K562 (cell line): ENCODE measurements at regions not wholly inside any gene's neighbourhood (a gene's known extent, or its start where the extent isn't known, plus 50 kb on each side); places are given as distances from the start of the nearest gene placed in this dataset.
A peak's percentile ranks its signal among the peaks of the same experiment; 100 is the strongest.

ENCODE experiments used
- CREM ChIP-seq: IDR thresholded peaks from 2 replicates; pipeline ENCODE4 v1.6.1; 2014; ENCODE audit warnings: antibody characterized with exemption, low read depth
- CTCF ChIP-seq, 3 experiments: IDR thresholded peaks in 2 of 3; conservative IDR thresholded peaks in 1 of 3; 2 replicates each; pipeline ENCODE4 v1.5.1; 2011 to 2012; ENCODE audit warnings: low read length in 3 of 3, mild to moderate bottlenecking in 3 of 3, control low read depth in 2 of 3, improper control_type of control experiment in 1 of 3, inconsistent platforms in 1 of 3, low read depth in 1 of 3, mixed read lengths in 1 of 3, moderate library complexity in 1 of 3; ENCODE audit not compliant: insufficient read depth in 2 of 3
- FOXP4 ChIP-seq: sonication (generic); formaldehyde crosslinking; IDR thresholded peaks from 2 replicates; pipeline ENCODE4 v1.8.0; 2022; ENCODE audit warnings: mild to moderate bottlenecking, missing genetic modification reagents, borderline replicate concordance
- L3MBTL2 ChIP-seq: fragments of 450-650 bp; IDR thresholded peaks from 2 replicates; pipeline ENCODE4 v1.6.1; 2016; ENCODE audit warnings: mild to moderate bottlenecking, moderate library complexity
- MYC ChIP-seq, 2 experiments: fragments of 250-450 bp in 1 of 2; sonication (Bioruptor Pico) in 1 of 2; IDR thresholded peaks; 2 replicates each; pipeline versions ENCODE4 v1.5.1 to v1.6.1; 2012 to 2021; ENCODE audit warnings: low read depth in 2 of 2, borderline replicate concordance in 1 of 2, improper control_type of control experiment in 1 of 2, low read length in 1 of 2, mild to moderate bottlenecking in 1 of 2, moderate library complexity in 1 of 2
- NFIC ChIP-seq: fragments of 450-650 bp; IDR thresholded peaks from 2 replicates; pipeline ENCODE4 v1.6.1; 2017; ENCODE audit warnings: mild to moderate bottlenecking, inconsistent platforms
- NR2C1 ChIP-seq, 2 experiments: fragments of 450-650 bp; IDR thresholded peaks; 2 replicates each; pipeline ENCODE4 v1.6.1; 2017; ENCODE audit warnings: mild to moderate bottlenecking in 2 of 2, antibody characterized with exemption in 1 of 2, inconsistent platforms in 1 of 2, missing compliant biosample characterization in 1 of 2, missing genetic modification characterization in 1 of 2
- OTX1 ChIP-seq: fragments of 450-650 bp; formaldehyde crosslinking; IDR thresholded peaks from 2 replicates; pipeline ENCODE4 v1.4.0; 2022; ENCODE audit warnings: mild to moderate bottlenecking
- REST ChIP-seq, 2 experiments: fragments of 450-650 bp; formaldehyde crosslinking in 1 of 2; IDR thresholded peaks; 2 replicates each; pipeline versions ENCODE4 v1.4.0 to v1.6.1; 2014 to 2020; ENCODE audit warnings: mild to moderate bottlenecking in 2 of 2, borderline replicate concordance in 1 of 2, low read depth in 1 of 2
- SAP30 ChIP-seq: fragments of 200-600 bp; sonication (generic); IDR thresholded peaks from 2 replicates; pipeline ENCODE4 v1.6.1; 2012; ENCODE audit warnings: borderline replicate concordance, low read depth, mild to moderate bottlenecking, moderate library complexity, low read length, control low read depth, inconsistent platforms; ENCODE audit not compliant: insufficient read depth, poor library complexity, severe bottlenecking
- THAP12 ChIP-seq: fragments of 250-450 bp; sonication (Bioruptor Pico); IDR thresholded peaks from 2 replicates; pipeline ENCODE4 v1.9.0; 2021; ENCODE audit warnings: mild to moderate bottlenecking, inconsistent platforms

GRCh38 chr12:34347367-34347766, 325.1 kb downstream of the ALG10 start (continued):
- TF ChIP-seq THAP12 (CRISPR knock-in tag) (no peak), FOXP4 (CRISPR knock-in tag) (no peak), MYC (IDR thresholded peaks at IDR 0.05; ENCODE audit: low read depth, low read length) (peak; percentile 52), MYC (CRISPR knock-in tag; IDR thresholded peaks at IDR 0.05; ENCODE audit: borderline replicate concordance, low read depth) (no peak), L3MBTL2 (peak; percentile 21; the same call in 1 of the 2 replicates), NR2C1 (IDR thresholded peaks at IDR 0.05) (peak; percentile 57), NR2C1 (tag; IDR thresholded peaks at IDR 0.05) (0 out of 2 replicates have a peak, but pooled peaks have one; percentile 10), OTX1 (CRISPR knock-in tag) (no peak), CREM (no peak), NFIC (peak; percentile 90), CTCF (IDR thresholded peaks at IDR 0.05 in 2 of 3, conservative IDR thresholded peaks at IDR 0.05 in 1 of 3; ENCODE audit: insufficient read depth in 2 of 3, low read depth in 1 of 3, low read length in 3 of 3) (peak; percentile 73 to 86 (median 77)), SAP30 (no peak), REST (IDR thresholded peaks at IDR 0.05; ENCODE audit: borderline replicate concordance) (peak; percentile 33; the same call in 1 of the 2 replicates), REST (CRISPR knock-in tag; IDR thresholded peaks at IDR 0.05; ENCODE audit: low read depth) (no peak)
